ENCODE measurements at regions not wholly inside any gene's neighbourhood (a gene's known extent, or its start where the extent isn't known, plus 50 kb on each side); places are given as distances from the start of the nearest gene placed in this dataset.

GRCh38 chr6:120951258-120951657 lies 383.0 kb downstream of the TBC1D32 start:
- TF ChIP-seq CTCF (IDR thresholded peaks at IDR 0.05) (no peak), POLR2A (IDR thresholded peaks at IDR 0.05) (no peak)

All from uterus (tissue), 2 donors.